ENCODE measurements at regions not wholly inside any gene's neighbourhood (a gene's known extent, or its start where the extent isn't known, plus 50 kb on each side); places are given as distances from the start of the nearest gene placed in this dataset.
A peak's percentile ranks its signal among the peaks of the same experiment; 100 is the strongest.

DNA sequence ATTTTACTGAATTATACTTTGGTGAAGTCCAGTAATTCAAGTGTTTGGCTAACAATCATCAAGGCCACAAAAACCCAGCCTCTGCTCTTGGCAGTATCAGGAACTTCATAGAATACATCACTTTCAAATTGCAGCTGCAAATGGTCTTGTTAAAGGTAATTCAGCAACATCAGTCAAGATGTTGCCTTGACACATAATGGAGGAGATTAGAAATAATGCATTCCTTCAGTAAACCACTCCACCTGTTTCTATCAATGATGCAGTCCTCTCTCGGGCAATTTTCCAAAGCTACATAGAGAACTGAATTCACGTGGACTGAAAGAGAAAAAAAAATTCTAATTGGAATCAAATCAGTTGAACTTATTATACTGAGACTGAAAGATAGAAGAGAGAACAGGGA is 279.3 kb downstream of the VGLL3 start:
- H3K36me3 ChIP-seq (ENCODE audit: low read depth, missing control alignments): no peaks in the 10 kb centered on the region
- H3K9me3 ChIP-seq: no peaks in the 10 kb centered on the region
- H3K27me3 ChIP-seq: no peaks in the 10 kb centered on the region
- TF ChIP-seq POLR2A (IDR thresholded peaks at IDR 0.05): no peak
- TF ChIP-seq, protein P1, sequence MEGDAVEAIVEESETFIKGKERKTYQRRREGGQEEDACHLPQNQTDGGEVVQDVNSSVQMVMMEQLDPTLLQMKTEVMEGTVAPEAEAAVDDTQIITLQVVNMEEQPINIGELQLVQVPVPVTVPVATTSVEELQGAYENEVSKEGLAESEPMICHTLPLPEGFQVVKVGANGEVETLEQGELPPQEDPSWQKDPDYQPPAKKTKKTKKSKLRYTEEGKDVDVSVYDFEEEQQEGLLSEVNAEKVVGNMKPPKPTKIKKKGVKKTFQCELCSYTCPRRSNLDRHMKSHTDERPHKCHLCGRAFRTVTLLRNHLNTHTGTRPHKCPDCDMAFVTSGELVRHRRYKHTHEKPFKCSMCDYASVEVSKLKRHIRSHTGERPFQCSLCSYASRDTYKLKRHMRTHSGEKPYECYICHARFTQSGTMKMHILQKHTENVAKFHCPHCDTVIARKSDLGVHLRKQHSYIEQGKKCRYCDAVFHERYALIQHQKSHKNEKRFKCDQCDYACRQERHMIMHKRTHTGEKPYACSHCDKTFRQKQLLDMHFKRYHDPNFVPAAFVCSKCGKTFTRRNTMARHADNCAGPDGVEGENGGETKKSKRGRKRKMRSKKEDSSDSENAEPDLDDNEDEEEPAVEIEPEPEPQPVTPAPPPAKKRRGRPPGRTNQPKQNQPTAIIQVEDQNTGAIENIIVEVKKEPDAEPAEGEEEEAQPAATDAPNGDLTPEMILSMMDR (IDR thresholded peaks at IDR 0.05): no peak
- no peak for DNase-seq
- intact Hi-C loops (cut with DNase I; ENCODE audit: low total_unique reads): no loop called here
- no peak overlapping the region for H3K27ac ChIP-seq
- H3K4me1 ChIP-seq: no peaks in the 10 kb centered on the region
- H3K4me3 ChIP-seq: no peak overlapping the region
- WGBS, 2 donors: 51 to 58% methylated on average over 2 of the region's 2 CpGs

DNA sequence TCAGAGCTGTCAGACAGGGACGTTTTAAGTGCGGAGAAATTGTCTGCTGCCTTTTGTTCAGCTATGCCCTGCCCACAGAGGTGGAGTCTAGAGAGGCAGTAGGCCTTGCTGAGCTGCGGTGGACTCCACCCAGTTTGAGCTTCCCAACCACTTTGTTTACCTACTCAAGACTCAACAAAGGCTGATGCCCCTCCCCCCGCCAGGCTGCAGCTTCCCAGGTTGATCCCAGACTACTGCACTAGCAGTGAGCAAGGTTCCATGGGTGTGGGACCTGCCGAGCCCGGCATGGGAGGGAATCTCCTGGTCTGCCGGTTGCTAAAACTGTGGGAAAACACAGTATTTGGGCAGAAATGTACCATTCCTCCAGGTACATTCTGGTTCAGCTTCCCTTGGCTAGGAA is 282.1 kb downstream of the VGLL3 start:
- WGBS, 2 donors: 88 to 90% methylated on average over 3 to 7 of the region's 7 CpGs
- Histone ChIP-seq H3K27ac (no peak overlapping the region), H3K36me3 (ENCODE audit: low read depth, missing control alignments) (no peaks in the 10 kb centered on the region), H3K9me3 (no peaks in the 10 kb centered on the region), H3K4me1 (no peaks in the 10 kb centered on the region), H3K27me3 (no peaks in the 10 kb centered on the region), H3K4me3 (no peak overlapping the region)
- TF ChIP-seq, protein P1 (IDR thresholded peaks at IDR 0.05): no peak
- no peak for TF ChIP-seq POLR2A (IDR thresholded peaks at IDR 0.05)
- intact Hi-C loops (cut with DNase I; ENCODE audit: low total_unique reads): no loop called here
- DNase-seq: no peak

DNA sequence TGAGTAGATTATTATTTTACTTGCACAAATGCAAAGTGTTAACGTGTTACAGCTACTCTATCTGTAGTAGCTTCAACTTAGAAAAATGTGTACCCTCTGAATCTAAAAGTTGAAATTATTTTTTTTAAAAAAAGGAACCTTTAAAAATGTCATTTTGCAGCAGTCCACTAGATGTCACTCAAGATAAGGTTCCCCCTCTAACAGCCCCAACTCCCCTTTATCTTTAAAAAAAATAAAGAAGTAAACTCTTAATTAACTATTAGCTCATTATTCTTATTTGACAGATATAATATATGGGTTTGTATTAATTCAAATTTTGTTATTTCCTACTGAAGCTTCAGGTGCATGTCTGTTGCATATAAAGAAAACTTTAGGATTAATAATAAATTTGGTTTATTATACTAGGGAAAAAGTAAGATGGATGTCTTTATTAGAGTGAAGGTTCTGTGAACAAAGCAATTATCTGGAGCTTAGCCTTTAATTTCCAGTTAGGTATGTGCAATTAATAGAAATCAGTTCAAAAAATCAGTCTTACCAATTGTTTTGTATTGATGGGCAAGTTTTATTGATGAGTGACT is 288.5 kb downstream of the VGLL3 start:
- Histone ChIP-seq H3K4me1 (no peaks in the 10 kb centered on the region), H3K27me3 (no peaks in the 10 kb centered on the region), H3K27ac (no peak overlapping the region), H3K9me3 (no peaks in the 10 kb centered on the region), H3K4me3 (no peak overlapping the region), H3K36me3 (ENCODE audit: low read depth, missing control alignments) (no peaks in the 10 kb centered on the region)
- 37 to 46% methylated on average over 1 of the region's 1 CpG for WGBS, 2 donors
- intact Hi-C loops (cut with DNase I; ENCODE audit: low total_unique reads): no loop called here
- TF ChIP-seq POLR2A (IDR thresholded peaks at IDR 0.05): no peak
- TF ChIP-seq, protein P1 (IDR thresholded peaks at IDR 0.05): peak in 1 of 3 experiments; percentile 41
- DNase-seq: no peak

DNA sequence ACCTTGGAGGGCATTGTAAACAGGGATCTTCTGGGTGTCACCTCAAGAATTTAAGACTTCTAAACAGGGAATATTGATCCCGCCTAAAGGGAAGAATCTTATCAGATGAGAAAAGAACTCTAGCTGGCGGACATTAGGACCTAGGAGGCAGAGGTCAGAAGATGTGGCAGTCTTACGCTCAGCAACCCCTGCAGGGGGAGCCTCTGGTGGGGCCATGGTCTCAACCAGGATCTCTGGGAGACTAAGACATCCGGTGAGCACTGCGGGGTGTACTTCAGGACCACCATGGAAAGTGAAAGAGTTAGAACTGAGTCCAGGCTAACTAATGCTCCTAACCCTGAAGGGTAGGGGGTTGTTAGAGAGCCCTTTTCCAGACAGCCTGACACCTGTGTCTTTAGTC is 295.2 kb downstream of the VGLL3 start:
- intact Hi-C loops (cut with DNase I; ENCODE audit: low total_unique reads): no loop called here
- H3K4me1 ChIP-seq: no peaks in the 10 kb centered on the region
- H3K27me3 ChIP-seq: no peaks in the 10 kb centered on the region
- no peaks in the 10 kb centered on the region for H3K36me3 ChIP-seq (ENCODE audit: low read depth, missing control alignments)
- no peak overlapping the region for H3K27ac ChIP-seq
- H3K4me3 ChIP-seq: peak overlapping the region in 1 of 2 donors; percentile 15
- 54 to 82% methylated on average over 5 of the region's 5 CpGs for WGBS, 2 donors
- TF ChIP-seq, protein P1 (IDR thresholded peaks at IDR 0.05): no peak
- TF ChIP-seq POLR2A (IDR thresholded peaks at IDR 0.05): no peak
- H3K9me3 ChIP-seq: no peaks in the 10 kb centered on the region
- peak; percentile 34 for DNase-seq

DNA sequence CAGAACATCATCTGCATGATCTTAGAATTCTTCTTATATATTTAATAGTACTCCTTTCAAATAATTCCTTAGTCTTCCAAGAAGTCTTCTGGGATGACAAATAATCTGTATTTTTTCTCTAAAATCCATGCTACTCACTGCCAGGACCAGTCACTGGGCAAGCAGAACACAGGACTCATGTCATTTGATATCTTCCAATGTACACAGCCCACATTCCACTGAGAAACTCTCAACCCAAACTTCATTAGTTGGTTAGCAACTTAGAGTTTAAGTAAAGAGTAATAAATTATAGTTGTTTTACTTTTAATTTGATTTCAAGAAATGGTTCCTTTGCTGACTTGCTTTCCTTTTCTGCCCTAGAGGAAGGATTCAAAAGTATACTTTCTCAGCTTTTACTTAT is 317.0 kb downstream of the VGLL3 start:
- TF ChIP-seq POLR2A (IDR thresholded peaks at IDR 0.05): no peak
- TF ChIP-seq, protein P1 (IDR thresholded peaks at IDR 0.05): no peak
- H3K27me3 ChIP-seq: no peaks in the 10 kb centered on the region
- no peak overlapping the region for H3K4me3 ChIP-seq
- H3K4me1 ChIP-seq: no peaks in the 10 kb centered on the region
- intact Hi-C loops (cut with DNase I; ENCODE audit: low total_unique reads): no loop called here
- DNase-seq: no peak
- H3K9me3 ChIP-seq: no peaks in the 10 kb centered on the region
- no peaks in the 10 kb centered on the region for H3K36me3 ChIP-seq (ENCODE audit: low read depth, missing control alignments)
- no peak overlapping the region for H3K27ac ChIP-seq

Measured in testis (tissue), 2 donors.